ENCODE measurements at regions not wholly inside any gene's neighbourhood (a gene's known extent, or its start where the extent isn't known, plus 50 kb on each side); places are given as distances from the start of the nearest gene placed in this dataset.

DNA sequence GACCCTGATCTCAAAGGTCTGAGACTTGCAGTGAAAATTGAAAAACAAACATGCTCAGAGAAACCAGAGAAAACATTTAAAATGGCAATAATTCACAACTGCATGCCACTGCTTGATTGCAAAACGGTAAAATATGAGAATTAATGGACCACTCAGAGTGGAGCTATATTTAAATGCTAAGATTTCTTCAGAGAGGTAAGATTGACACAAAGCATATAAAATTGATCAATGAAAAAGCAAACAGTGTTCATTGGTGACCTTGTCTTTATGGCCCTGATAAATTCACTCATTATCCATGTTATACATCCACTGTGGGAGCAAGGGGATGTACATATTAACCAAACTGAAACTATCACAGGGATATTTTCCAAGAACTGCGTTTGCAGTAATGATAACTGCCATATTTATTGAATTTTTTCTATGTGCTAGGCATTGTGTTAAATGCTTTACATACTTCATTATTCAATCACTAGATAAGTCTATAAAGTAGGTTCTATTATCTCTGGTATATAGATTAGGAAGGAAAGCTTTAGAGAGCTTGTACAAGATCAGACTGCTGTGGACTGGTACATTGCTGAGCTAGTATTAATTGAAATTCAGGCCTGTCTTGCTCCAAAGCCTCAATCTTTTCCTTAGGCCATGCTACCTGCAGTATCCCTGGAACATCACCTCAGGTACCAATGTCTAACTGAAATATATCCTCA is 113.9 kb upstream of the LMO3 start:
- no peak overlapping the region for H3K4me3 Mint-ChIP-seq
- H3K4me1 Mint-ChIP-seq: no peaks in the 10 kb centered on the region
- DNase-seq (no peak), ATAC-seq (ENCODE audit: low read depth) (no peak)
- H3K27me3 Mint-ChIP-seq: no peaks in the 10 kb centered on the region
- H3K27ac Mint-ChIP-seq: no peak overlapping the region
- POLR2A ChIA-PET: no interaction called here
- no peaks in the 10 kb centered on the region for H3K36me3 Mint-ChIP-seq
- no peaks in the 10 kb centered on the region for H3K9me3 Mint-ChIP-seq

- Mint-ChIP-seq H3K9me3 (peaks cover 3% of the 10 kb centered on the region), H3K27ac (no peak overlapping the region), H3K4me1 (no peaks in the 10 kb centered on the region), H3K36me3 (no peaks in the 10 kb centered on the region), H3K27me3 (no peaks in the 10 kb centered on the region), H3K4me3 (no peak overlapping the region)
- no peak for DNase-seq
- ATAC-seq (ENCODE audit: low read depth): no peak
- POLR2A ChIA-PET: no interaction called here
Observed at GRCh38 chr12:16716928-16717327, 111.0 kb upstream of the LMO3 start.

DNA sequence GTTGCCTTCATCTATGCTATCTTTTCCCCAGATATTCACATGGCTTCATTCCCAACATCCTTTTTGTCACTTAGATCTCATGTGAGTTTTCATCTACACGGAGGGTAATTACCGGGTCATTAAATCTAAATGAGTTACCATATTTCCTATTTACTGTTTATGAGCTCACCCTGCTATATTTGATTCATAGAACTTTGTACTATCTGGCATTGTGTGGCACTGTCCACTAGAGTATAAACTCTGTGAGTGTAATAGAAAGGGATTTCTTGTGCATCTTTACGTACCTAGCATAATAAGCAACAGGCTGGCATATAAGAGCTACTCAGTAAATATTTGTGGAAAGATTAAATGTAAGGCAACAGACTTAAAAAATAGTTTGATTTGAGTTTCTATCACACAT is 86.1 kb upstream of the LMO3 start:
- no peak overlapping the region for H3K4me3 Mint-ChIP-seq
- H3K27ac Mint-ChIP-seq: no peak overlapping the region
- H3K27me3 Mint-ChIP-seq: no peaks in the 10 kb centered on the region
- H3K36me3 Mint-ChIP-seq: no peaks in the 10 kb centered on the region
- ATAC-seq (ENCODE audit: low read depth) (no peak), DNase-seq (no peak)
- POLR2A ChIA-PET: no interaction called here
- H3K4me1 Mint-ChIP-seq: no peaks in the 10 kb centered on the region
- H3K9me3 Mint-ChIP-seq: peaks cover 4% of the 10 kb centered on the region

DNA sequence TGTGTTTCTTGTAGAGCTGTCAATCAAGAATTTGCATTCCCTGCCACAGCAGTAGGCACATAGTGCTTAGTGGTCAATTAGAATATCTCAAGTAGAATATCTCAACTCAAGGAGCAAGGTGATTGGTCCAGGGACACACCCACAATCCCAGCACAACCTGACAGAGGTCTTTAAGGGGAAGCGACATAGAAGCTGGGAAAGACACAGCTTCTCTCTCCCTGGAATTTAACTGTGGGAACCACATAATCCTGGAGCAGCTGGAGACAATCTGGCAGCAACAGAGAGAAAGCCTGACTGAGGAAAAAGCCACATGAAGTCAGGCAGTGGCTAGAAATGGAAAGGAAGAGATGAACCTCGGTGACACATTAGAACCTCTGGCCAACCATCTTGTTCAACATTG is 85.7 kb upstream of the LMO3 start:
- Mint-ChIP-seq H3K36me3 (no peaks in the 10 kb centered on the region), H3K27me3 (no peaks in the 10 kb centered on the region), H3K4me3 (no peak overlapping the region), H3K4me1 (no peaks in the 10 kb centered on the region), H3K27ac (no peak overlapping the region), H3K9me3 (peaks cover 4% of the 10 kb centered on the region)
- POLR2A ChIA-PET: no interaction called here
- ATAC-seq (ENCODE audit: low read depth) (no peak), DNase-seq (no peak)

DNA sequence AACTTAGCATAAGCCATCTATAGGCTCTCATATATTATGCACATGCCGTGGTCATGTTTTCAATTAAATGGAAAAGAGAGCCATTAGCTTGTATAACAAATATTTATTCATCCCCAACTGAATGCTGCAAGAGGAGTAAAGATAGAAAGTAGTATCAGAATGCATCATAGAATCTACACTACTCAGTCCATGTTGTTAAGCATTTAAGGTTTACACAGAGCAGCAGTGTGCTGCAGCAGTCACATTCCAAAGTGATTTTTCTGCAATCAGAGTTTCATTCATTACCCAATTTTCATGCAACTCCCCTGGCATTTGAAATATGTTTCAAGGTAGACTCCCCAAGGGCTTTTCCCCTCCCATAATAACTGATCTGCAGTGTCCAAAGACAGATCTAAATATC is 82.2 kb upstream of the LMO3 start:
- no peak for ATAC-seq (ENCODE audit: low read depth)
- POLR2A ChIA-PET: no interaction called here

GRCh38 chr12:16685107-16685506 is 79.1 kb upstream of the LMO3 start:
- Mint-ChIP-seq H3K9me3 (peaks cover 3% of the 10 kb centered on the region), H3K27ac (no peak overlapping the region)
- POLR2A ChIA-PET: no interaction called here

More for the DNA sequence above, 82.2 kb upstream of the LMO3 start:
- Mint-ChIP-seq H3K36me3 (no peaks in the 10 kb centered on the region), H3K27ac (no peak overlapping the region), H3K4me3 (no peak overlapping the region), H3K9me3 (peaks cover 5% of the 10 kb centered on the region), H3K27me3 (no peaks in the 10 kb centered on the region), H3K4me1 (no peaks in the 10 kb centered on the region)
- DNase-seq: no peak

DNA sequence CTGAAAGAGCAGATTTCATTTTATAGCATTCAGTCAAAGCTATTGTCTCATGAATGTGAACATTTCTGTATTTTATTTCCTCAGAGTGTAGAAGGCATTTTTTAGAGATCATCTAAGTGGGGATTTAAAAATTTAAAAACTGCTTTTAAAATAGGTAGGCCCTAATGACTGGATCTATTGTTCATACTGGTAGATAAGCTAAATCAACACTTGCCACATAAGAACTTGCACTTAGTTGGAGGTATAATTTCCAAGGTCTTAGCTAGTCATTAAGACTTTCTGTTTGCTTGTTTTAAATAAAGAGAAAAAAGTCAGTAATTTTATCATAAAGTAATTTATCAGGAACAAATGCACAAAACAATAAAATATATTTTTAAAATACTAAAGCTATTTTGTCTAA is 75.2 kb upstream of the LMO3 start:
- DNase-seq (no peak), ATAC-seq (ENCODE audit: low read depth) (no peak)
- no peaks in the 10 kb centered on the region for H3K36me3 Mint-ChIP-seq
- H3K27me3 Mint-ChIP-seq: no peaks in the 10 kb centered on the region
- no peak overlapping the region for H3K4me3 Mint-ChIP-seq
- H3K9me3 Mint-ChIP-seq: peaks cover 4% of the 10 kb centered on the region
- H3K27ac Mint-ChIP-seq: no peak overlapping the region
- H3K4me1 Mint-ChIP-seq: no peaks in the 10 kb centered on the region
- POLR2A ChIA-PET: no interaction called here

More at GRCh38 chr12:16685107-16685506, 79.1 kb upstream of the LMO3 start:
- Mint-ChIP-seq H3K36me3 (no peaks in the 10 kb centered on the region), H3K4me1 (no peaks in the 10 kb centered on the region), H3K4me3 (no peak overlapping the region), H3K27me3 (no peaks in the 10 kb centered on the region)
- ATAC-seq (ENCODE audit: low read depth): no peak
- no peak for DNase-seq

- no peak for DNase-seq
- Mint-ChIP-seq H3K36me3 (no peaks in the 10 kb centered on the region), H3K4me1 (no peaks in the 10 kb centered on the region), H3K9me3 (peaks cover 1% of the 10 kb centered on the region), H3K27ac (no peak overlapping the region), H3K27me3 (no peaks in the 10 kb centered on the region), H3K4me3 (no peak overlapping the region)
- POLR2A ChIA-PET: no interaction called here
- no peak for ATAC-seq (ENCODE audit: low read depth)
Observed at GRCh38 chr12:16675438-16675837, 69.5 kb upstream of the LMO3 start.

- no peak for DNase-seq
- POLR2A ChIA-PET: no interaction called here
- Mint-ChIP-seq H3K27me3 (no peaks in the 10 kb centered on the region), H3K36me3 (no peaks in the 10 kb centered on the region), H3K4me1 (no peaks in the 10 kb centered on the region), H3K27ac (no peak overlapping the region), H3K4me3 (no peak overlapping the region), H3K9me3 (peaks cover 1% of the 10 kb centered on the region)
- ATAC-seq (ENCODE audit: low read depth): no peak
Observed at GRCh38 chr12:16674885-16675284, 68.9 kb upstream of the LMO3 start.

DNA sequence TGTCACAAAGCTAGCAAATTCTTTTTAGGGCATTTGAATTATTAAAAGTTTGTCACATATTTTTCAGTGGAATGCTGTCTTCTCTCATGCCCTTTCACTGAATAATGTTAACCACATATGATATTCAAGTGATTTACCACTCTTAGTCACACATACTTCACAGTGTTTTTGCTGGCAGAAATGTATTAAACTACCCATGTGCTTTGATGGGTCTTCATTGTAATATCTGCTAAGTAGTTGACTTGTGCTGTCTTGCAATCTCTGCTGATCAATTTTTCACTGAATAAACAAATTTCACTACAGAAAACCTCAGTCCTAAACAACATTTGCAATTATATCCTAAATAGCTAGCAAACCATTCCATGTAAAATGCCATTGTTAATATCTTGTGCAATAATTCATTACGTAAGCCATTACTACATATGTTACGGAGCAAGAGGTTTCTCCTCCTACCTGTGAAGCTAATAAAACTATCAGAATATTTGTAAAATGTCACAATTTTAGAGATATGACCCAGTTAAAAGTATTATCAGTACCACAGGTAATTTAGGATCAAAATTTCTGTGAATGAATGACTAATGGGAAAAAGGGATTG is 64.6 kb upstream of the LMO3 start:
- no peak overlapping the region for H3K27ac Mint-ChIP-seq
- ATAC-seq (ENCODE audit: low read depth): no peak
- H3K27me3 Mint-ChIP-seq: no peaks in the 10 kb centered on the region
- H3K4me1 Mint-ChIP-seq: no peaks in the 10 kb centered on the region
- H3K4me3 Mint-ChIP-seq: no peak overlapping the region
- H3K9me3 Mint-ChIP-seq: no peaks in the 10 kb centered on the region
- DNase-seq: no peak
- POLR2A ChIA-PET: no interaction called here
- no peaks in the 10 kb centered on the region for H3K36me3 Mint-ChIP-seq

DNA sequence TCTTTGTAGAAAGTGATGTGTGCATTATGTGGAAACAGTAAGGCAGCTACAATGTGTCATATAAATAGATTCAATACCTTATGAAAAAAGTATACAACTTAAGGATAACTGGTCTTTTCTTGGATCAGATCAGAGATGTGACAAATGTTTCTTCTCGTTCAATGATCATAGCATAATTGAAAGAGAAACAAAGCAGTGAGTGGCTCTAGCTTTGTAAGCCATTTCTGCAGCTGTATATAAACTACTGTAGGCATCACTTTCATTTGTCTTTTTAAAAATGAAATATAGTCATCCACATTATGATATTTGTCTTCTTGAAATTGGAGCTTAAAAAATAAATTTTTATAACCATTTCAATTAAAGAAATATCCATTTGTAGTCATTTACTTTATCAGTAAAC is 63.8 kb upstream of the LMO3 start:
- H3K4me3 Mint-ChIP-seq: no peak overlapping the region
- DNase-seq: no peak
- POLR2A ChIA-PET: no interaction called here
- H3K27me3 Mint-ChIP-seq: no peaks in the 10 kb centered on the region
- H3K36me3 Mint-ChIP-seq: no peaks in the 10 kb centered on the region
- no peak overlapping the region for H3K27ac Mint-ChIP-seq
- no peaks in the 10 kb centered on the region for H3K4me1 Mint-ChIP-seq
- H3K9me3 Mint-ChIP-seq: no peaks in the 10 kb centered on the region
- no peak for ATAC-seq (ENCODE audit: low read depth)

- Mint-ChIP-seq H3K4me3 (no peak overlapping the region), H3K4me1 (no peaks in the 10 kb centered on the region), H3K36me3 (no peaks in the 10 kb centered on the region), H3K9me3 (no peaks in the 10 kb centered on the region), H3K27ac (no peak overlapping the region), H3K27me3 (no peaks in the 10 kb centered on the region)
- POLR2A ChIA-PET: no interaction called here
- no peak for DNase-seq
- ATAC-seq (ENCODE audit: low read depth): no peak
Observed at GRCh38 chr12:16668198-16668597, 62.2 kb upstream of the LMO3 start.

GRCh38 chr12:16658699-16659098 is 52.7 kb upstream of the LMO3 start:
- H3K36me3 Mint-ChIP-seq: no peaks in the 10 kb centered on the region
- H3K4me3 Mint-ChIP-seq: no peak overlapping the region

More at GRCh38 chr12:16658699-16659098, 52.7 kb upstream of the LMO3 start:
- POLR2A ChIA-PET: no interaction called here
- Mint-ChIP-seq H3K9me3 (peaks cover 26% of the 10 kb centered on the region), H3K27me3 (no peaks in the 10 kb centered on the region), H3K27ac (no peak overlapping the region), H3K4me1 (no peaks in the 10 kb centered on the region)
- DNase-seq (no peak), ATAC-seq (ENCODE audit: low read depth) (no peak)
